ENCODE measurements at regions not wholly inside any gene's neighbourhood (a gene's known extent, or its start where the extent isn't known, plus 50 kb on each side); places are given as distances from the start of the nearest gene placed in this dataset.

GRCh38 chr2:236501531-236501930, 68.1 kb upstream of the ACKR3 start:
- peaks cover 32% of the 10 kb centered on the region for H3K27me3 ChIP-seq (ENCODE audit: insufficient read depth, low read length)
- ATAC-seq, result no peak
- RAD21 ChIA-PET (ENCODE audit: low non-redundant PET in 1 of 2, low total read pairs in 2 of 2, uncharacterized antibody in 2 of 2, unreplicated experiment in 2 of 2), result no interaction called here
- intact Hi-C loops (cut with micrococcal nuclease), result no loop called here
- no peaks in the 10 kb centered on the region for H3K9me3 ChIP-seq (ENCODE audit: control insufficient read depth in 1 of 2, insufficient read depth in 1 of 2, low read depth in 1 of 2, low read length in 2 of 2)
- no TSS peak for BruUV-seq (replicated peaks)
- POLR2A ChIA-PET, result no interaction called here
- H3K4me2 ChIP-seq (ENCODE audit: low read length), result no peak overlapping the region
- no peak overlapping the region for H3K27ac ChIP-seq (ENCODE audit: low read depth, low read length)
- no peaks in the 10 kb centered on the region for H3K36me3 ChIP-seq (ENCODE audit: control insufficient read depth in 1 of 2, insufficient read depth in 2 of 2, low read length in 2 of 2)
- no peaks in the 10 kb centered on the region for H3K4me1 ChIP-seq (ENCODE audit: control insufficient read depth in 1 of 2, insufficient read depth in 2 of 2, low read length in 2 of 2)
- TF ChIP-seq POLR2A (IDR thresholded peaks at IDR 0.05; ENCODE audit: borderline replicate concordance, extremely low read depth, insufficient read depth, insufficient read length) (no peak), REST (IDR thresholded peaks at IDR 0.05; ENCODE audit: low read depth) (no peak), CBX3 (IDR thresholded peaks at IDR 0.05; ENCODE audit: low read depth) (no peak), RAD21 (IDR thresholded peaks at IDR 0.05; ENCODE audit: low read depth) (no peak), CTCF (IDR thresholded peaks at IDR 0.05 in 2 of 3, conservative IDR thresholded peaks at IDR 0.05 in 1 of 3; ENCODE audit: borderline replicate concordance in 1 of 3, insufficient read depth in 1 of 3, low read depth in 2 of 3, low read length in 2 of 3) (no peak), EZH2phosphoT487 (IDR thresholded peaks at IDR 0.05; ENCODE audit: borderline replicate concordance) (no peak), MAX (IDR thresholded peaks at IDR 0.05) (no peak), CEBPB (IDR thresholded peaks at IDR 0.05; ENCODE audit: low read depth) (no peak), YY1 (IDR thresholded peaks at IDR 0.05; ENCODE audit: extremely low read depth, insufficient replicate concordance, low read depth, low read length) (no peak), SP1 (IDR thresholded peaks at IDR 0.05; ENCODE audit: low read depth) (no peak), FOSL1 (IDR thresholded peaks at IDR 0.05; ENCODE audit: low read depth) (no peak), POLR2AphosphoS5 (IDR thresholded peaks at IDR 0.05; ENCODE audit: low read depth, low read length) (no peak), EGR1 (IDR thresholded peaks at IDR 0.05; ENCODE audit: low read depth) (no peak), EZH2 (IDR thresholded peaks at IDR 0.05) (no peak), JUND (IDR thresholded peaks at IDR 0.05) (no peak), ATF3 (IDR thresholded peaks at IDR 0.05) (no peak)
- TF ChIP-seq, protein P1, sequence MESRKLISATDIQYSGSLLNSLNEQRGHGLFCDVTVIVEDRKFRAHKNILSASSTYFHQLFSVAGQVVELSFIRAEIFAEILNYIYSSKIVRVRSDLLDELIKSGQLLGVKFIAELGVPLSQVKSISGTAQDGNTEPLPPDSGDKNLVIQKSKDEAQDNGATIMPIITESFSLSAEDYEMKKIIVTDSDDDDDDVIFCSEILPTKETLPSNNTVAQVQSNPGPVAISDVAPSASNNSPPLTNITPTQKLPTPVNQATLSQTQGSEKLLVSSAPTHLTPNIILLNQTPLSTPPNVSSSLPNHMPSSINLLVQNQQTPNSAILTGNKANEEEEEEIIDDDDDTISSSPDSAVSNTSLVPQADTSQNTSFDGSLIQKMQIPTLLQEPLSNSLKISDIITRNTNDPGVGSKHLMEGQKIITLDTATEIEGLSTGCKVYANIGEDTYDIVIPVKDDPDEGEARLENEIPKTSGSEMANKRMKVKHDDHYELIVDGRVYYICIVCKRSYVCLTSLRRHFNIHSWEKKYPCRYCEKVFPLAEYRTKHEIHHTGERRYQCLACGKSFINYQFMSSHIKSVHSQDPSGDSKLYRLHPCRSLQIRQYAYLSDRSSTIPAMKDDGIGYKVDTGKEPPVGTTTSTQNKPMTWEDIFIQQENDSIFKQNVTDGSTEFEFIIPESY (IDR thresholded peaks at IDR 0.05; ENCODE audit: extremely low read depth, insufficient replicate concordance, low read length), result no peak
- DNase-seq (ENCODE audit: low read depth, low spot score), result no peak
- no peak overlapping the region for H3K9ac ChIP-seq (ENCODE audit: low read length)
- CTCF ChIA-PET, result no interaction called here
- no peak overlapping the region for H2AFZ ChIP-seq (ENCODE audit: low read depth, low read length, poor library complexity, severe bottlenecking)
- no peak overlapping the region for H3K4me3 ChIP-seq (replicated peaks in 1 of 2; ENCODE audit: low read depth in 1 of 2, low read length in 2 of 2)
- no peaks in the 10 kb centered on the region for H3K9me2 ChIP-seq (ENCODE audit: insufficient read depth)
- H3K79me2 ChIP-seq (ENCODE audit: insufficient read depth, low read length), result no peaks in the 10 kb centered on the region
- no peaks in the 10 kb centered on the region for H4K20me1 ChIP-seq (ENCODE audit: insufficient read depth)
